GM19023 (cell line): ENCODE measurements at regions not wholly inside any gene's neighbourhood (a gene's known extent, or its start where the extent isn't known, plus 50 kb on each side); places are given as distances from the start of the nearest gene placed in this dataset.

Experiments
- ATAC-seq: cut with Tn5 transposase; IDR thresholded peaks from one replicate; pipeline ENCODE4 v1.9.1; 2021; ENCODE audit warnings: mild to moderate bottlenecking, moderate library complexity; ENCODE audit not compliant: unreplicated experiment

DNA sequence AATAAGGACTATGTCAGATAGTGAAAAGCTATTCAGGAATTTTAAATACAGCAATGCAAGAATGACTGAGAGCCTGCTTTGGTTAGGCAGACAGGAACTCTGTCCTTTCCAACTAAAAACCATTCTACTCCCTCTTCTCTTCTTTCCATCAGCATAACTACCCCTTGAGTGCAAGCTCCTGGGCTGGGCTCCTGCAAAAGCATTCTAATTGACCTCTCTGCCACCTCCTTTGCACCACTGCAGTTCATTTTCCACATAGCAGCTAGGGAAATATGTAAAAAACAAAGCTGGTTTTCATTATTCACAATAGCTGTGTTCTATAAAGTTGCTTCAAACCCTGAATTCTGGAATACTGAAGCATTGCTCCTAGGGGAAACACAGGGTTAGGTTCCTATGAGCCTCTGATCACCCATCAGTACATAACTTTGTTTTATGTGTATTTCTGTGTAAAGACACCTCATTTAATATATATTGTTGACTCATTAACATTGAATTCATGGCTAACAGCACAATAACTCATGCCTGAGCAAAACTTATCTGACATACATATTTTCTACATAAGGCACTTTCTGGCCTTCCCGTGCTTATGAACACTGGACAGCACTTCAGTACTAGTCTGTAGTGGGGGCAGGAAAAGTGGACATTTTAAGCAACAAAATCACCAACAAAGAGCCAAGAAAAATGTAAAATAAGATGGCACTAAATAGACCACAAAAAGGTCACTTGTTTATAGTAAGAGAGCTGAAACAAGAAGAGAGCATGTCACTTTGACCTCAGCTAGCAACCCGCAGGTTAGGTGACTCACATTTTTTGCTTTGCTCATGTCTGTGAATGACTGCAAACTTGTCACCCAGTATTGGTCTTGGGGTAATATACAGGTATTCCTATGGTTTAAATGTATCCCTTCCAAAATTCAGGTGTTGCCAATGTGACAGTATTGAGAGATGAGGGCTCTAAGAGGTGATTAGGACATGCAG lies 57.9 kb upstream of the IRF2BP2 start:
- ATAC-seq = no peak

DNA sequence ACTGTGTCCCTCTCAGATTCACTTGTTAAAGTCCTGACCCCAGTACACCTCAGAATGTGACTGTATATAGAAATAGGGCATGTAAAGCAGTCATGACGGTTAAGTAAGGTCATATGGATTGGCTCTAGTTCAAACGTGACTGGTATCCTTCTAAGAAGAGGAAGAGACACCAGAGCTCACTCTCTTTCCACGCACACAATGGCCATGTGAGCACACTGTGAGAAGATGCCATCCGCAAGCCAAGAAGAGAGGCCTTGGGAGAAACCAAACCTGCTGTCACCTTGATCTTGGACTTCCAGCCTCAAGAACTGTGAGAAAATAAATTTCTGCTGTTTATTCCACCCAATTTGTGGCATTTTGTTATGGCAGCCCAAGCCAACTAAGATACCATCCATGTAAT lies 56.8 kb upstream of the IRF2BP2 start:
- no peak for ATAC-seq

DNA sequence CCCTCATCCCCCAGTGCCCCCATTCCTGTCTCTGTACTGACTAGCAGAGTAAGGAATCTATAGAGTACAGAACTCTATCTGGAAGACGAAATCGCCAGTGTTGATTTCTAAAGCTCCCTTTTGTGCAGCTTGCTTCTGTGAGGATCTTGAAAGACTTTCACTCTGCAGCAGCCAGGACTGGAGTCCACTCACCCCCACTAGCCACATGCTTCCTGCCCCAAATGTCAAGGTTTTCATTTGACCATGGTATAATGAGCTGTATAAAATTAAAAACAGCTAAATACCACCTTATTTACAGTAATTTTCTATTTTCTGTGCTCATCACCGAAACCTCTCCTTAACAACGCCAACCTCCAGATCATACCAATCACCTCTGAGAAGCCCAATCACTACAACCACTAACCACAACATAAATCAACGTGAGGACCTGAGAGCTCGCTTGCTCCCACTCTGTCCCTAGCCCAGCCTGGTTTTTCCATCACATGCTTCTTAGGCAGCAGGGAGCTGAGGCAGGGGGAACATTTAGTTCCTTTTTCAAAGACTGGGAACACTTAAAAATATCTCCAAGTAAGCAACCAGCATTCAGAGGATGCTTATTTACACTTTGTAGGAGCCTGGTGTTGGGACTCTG lies 56.1 kb upstream of the IRF2BP2 start:
- no peak for ATAC-seq

DNA sequence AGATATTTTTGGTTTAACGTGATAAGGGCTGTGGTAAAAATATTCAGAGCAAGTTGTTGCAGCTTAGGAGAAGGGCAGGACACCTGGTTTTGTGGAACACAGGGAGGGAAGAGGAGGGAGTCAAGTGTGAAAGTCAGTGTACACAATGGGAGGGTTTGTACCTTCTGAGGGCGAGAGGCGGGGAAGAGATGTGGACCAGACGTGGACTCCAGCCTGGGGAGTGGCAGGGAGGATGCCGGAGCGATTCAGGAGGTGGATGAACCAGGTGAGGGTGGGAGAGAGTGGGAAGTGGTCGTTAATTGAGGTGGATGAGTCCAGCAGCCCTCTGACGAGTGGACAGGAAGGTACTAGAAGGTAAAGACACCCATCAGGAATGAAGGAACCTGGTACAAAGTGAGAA lies 52.2 kb upstream of the IRF2BP2 start:
- ATAC-seq = no peak

DNA sequence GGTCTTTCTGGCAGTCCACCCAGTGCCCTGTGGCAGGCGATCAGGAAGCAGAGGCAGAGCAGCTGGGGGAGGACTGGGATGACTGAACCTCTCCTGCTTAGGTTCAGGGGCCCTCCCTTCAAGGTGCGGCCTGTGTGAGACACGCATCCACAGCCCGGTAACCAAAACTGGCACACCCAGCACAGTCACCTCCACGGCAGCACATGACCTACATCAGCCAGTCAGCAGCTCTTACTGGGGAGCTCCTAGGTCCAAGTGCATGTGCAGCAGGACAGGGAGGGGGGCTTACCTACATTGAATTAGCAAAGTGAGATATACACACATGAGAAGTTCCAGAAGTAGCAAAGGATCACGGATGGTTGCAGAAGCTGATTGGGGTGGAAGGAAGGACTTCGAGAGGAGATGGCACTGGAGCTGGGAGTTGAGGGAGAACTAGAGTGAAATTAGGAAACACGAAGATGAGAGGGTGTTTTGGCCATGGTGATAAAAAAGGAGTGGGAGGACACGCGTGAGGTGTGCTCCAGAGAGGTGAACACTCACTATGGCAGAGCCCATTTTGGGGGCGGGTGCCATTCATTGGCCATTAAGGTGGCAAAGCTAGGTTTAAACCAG lies 51.4 kb upstream of the IRF2BP2 start:
- ATAC-seq = no peak

DNA sequence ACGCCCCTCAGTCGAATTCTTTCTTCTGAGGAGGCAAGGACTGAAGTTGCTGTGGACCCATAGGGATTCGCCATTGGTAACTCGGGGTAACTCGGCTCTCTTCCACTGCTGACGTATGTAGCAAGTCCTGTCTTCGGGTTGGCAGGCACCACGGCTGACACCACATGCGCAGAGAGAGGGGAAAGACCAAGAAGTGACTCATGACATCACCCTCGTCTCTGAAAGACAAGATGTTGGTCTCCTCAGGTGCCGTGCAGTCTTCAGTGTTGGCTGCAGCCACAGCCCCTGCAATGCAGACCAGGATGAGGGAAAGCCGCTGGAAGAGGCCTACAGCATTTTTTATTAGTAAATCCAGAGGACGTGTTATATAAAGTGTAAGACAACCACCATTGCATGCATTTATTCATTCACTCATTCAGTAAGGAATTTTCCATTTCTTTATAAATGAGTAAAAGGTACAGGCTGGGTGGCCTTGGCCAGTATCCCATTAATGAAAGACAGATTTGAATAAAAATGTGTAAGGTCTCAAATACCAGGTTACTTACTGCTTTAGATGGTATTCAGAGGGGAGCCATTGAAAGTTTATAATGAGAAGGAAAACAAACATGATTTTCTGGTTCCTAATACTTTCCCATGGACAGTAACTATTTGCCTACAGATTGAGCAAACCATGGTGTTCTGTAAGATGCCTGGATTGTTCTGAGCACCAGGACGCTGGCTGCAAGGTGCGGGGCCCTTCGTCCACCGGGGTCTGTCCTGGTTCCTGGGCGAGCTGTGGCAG lies 50.7 kb upstream of the IRF2BP2 start:
- ATAC-seq = no peak
